HEK293T (cell line): ENCODE measurements at regions not wholly inside any gene's neighbourhood (a gene's known extent, or its start where the extent isn't known, plus 50 kb on each side); places are given as distances from the start of the nearest gene placed in this dataset.

Experiments used
- BHLHE40 ChIP-seq: fragments of 450-650 bp; IDR thresholded peaks from 2 replicates; pipeline ENCODE4 v1.6.1; 2016; ENCODE audit warnings: mild to moderate bottlenecking, moderate library complexity, borderline replicate concordance
- FOXA1 ChIP-seq: fragments of 450-650 bp; IDR thresholded peaks from 2 replicates; pipeline ENCODE4 v1.6.1; 2016; ENCODE audit warnings: mild to moderate bottlenecking
- HDGF ChIP-seq: fragments of 450-650 bp; IDR thresholded peaks from 2 replicates; pipeline ENCODE4 v1.6.1; 2017; ENCODE audit warnings: antibody characterized with exemption, borderline replicate concordance
- L3MBTL2 ChIP-seq: fragments of 450-650 bp; conservative IDR thresholded peaks from 2 replicates; pipeline ENCODE4 v1.6.1; 2016; ENCODE audit warnings: mild to moderate bottlenecking
- PKNOX1 ChIP-seq: fragments of 450-650 bp; IDR thresholded peaks from 2 replicates; pipeline ENCODE4 v1.6.1; 2016
- SP1 ChIP-seq: fragments of 450-650 bp; IDR thresholded peaks from 2 replicates; pipeline ENCODE4 v1.6.1; 2017

DNA sequence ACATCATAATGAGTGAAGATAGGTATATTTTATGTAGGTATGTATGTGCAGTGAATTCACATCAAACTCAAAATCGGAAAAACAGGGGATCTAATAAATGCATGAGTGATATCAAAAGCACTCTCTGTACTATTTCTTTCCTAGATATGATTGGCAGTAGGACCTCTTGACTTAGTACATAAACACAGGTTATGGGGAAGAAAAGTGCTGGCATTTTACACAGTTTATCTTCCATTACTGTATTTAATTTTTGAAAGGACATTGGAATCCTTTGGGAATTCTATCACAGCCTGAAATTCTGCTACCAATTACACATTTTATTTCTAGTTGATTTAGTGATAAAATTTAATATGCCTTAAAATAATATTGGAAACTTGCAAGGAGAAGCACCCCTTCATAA lies 470.5 kb upstream of the ONECUT1 start:
- TF ChIP-seq FOXA1 = no peak
- no peak for TF ChIP-seq BHLHE40
- no peak for TF ChIP-seq HDGF
- no peak for TF ChIP-seq PKNOX1
- TF ChIP-seq L3MBTL2 = no peak
- no peak for TF ChIP-seq SP1
